Activated naive CD4-positive, alpha-beta T cell treated with anti-CD3 and anti-CD28 coated beads, Interleukin-2, amount 10 ng/mL, durations not matched to agents 7 days and 5 days (primary cell): ENCODE measurements at regions not wholly inside any gene's neighbourhood (a gene's known extent, or its start where the extent isn't known, plus 50 kb on each side); places are given as distances from the start of the nearest gene placed in this dataset.
"Not testable (repeated sequence)": the region's sequence is repeated elsewhere in the genome, so short reads cannot be mapped to it uniquely, and the experiment has no call there.

Experiments used
- CTCF ChIA-PET: fragments of 350-600 bp; sonication (Branson Sonifier 250); formaldehyde crosslinking; loops from one replicate; lab custom pipeline; 2021; ENCODE audit warnings: antibody characterized with exemption; lab: Charles Lee
- DNase-seq: peaks from one replicate; pipeline ENCODE4 v3.0.0-alpha.2; 2020
- H3K27ac Mint-ChIP-seq: one replicate; pipeline ENCODE4 v1.8.0; 2021; ENCODE audit warnings: mild to moderate bottlenecking, moderate library complexity, mixed read lengths
- H3K27me3 Mint-ChIP-seq: one replicate; pipeline ENCODE4 v1.8.0; 2021; ENCODE audit warnings: mild to moderate bottlenecking, mixed read lengths
- H3K36me3 Mint-ChIP-seq: one replicate; pipeline ENCODE4 v1.8.0; 2021; ENCODE audit warnings: mixed read lengths
- H3K4me1 Mint-ChIP-seq: one replicate; pipeline ENCODE4 v1.8.0; 2021; ENCODE audit warnings: mixed read lengths
- H3K4me3 Mint-ChIP-seq: one replicate; pipeline ENCODE4 v1.8.0; 2021; ENCODE audit warnings: mild to moderate bottlenecking, moderate library complexity, mixed read lengths
- H3K9me3 Mint-ChIP-seq: one replicate; pipeline ENCODE4 v1.8.0; 2021; ENCODE audit warnings: mixed read lengths

GRCh38 chr1:206333316-206333715 is 130.0 kb downstream of the SRGAP2 start:
- H3K36me3 Mint-ChIP-seq, H3K27me3 Mint-ChIP-seq, H3K4me3 Mint-ChIP-seq, H3K9me3 Mint-ChIP-seq, CTCF ChIA-PET, DNase-seq, H3K27ac Mint-ChIP-seq, H3K4me1 Mint-ChIP-seq: not testable (repeated sequence)

- H3K27me3 Mint-ChIP-seq, H3K27ac Mint-ChIP-seq, H3K36me3 Mint-ChIP-seq, H3K4me1 Mint-ChIP-seq, CTCF ChIA-PET, H3K9me3 Mint-ChIP-seq, DNase-seq, H3K4me3 Mint-ChIP-seq: not testable (repeated sequence)
Measured at GRCh38 chr1:206333897-206334296, 130.6 kb downstream of the SRGAP2 start.

- H3K4me1 Mint-ChIP-seq, H3K4me3 Mint-ChIP-seq, H3K27me3 Mint-ChIP-seq, H3K27ac Mint-ChIP-seq, H3K36me3 Mint-ChIP-seq, H3K9me3 Mint-ChIP-seq, CTCF ChIA-PET, DNase-seq: not testable (repeated sequence)
Measured at GRCh38 chr1:206334481-206334880, 131.1 kb downstream of the SRGAP2 start.

- CTCF ChIA-PET, H3K27ac Mint-ChIP-seq, H3K9me3 Mint-ChIP-seq, H3K36me3 Mint-ChIP-seq, H3K4me1 Mint-ChIP-seq, DNase-seq, H3K4me3 Mint-ChIP-seq, H3K27me3 Mint-ChIP-seq: not testable (repeated sequence)
Measured at GRCh38 chr1:206335162-206335561, 131.8 kb downstream of the SRGAP2 start.

- DNase-seq, H3K27me3 Mint-ChIP-seq, H3K27ac Mint-ChIP-seq, H3K4me3 Mint-ChIP-seq, CTCF ChIA-PET, H3K9me3 Mint-ChIP-seq, H3K4me1 Mint-ChIP-seq, H3K36me3 Mint-ChIP-seq: not testable (repeated sequence)
Measured at GRCh38 chr1:206335875-206336846, 132.8 kb downstream of the SRGAP2 start.

- H3K36me3 Mint-ChIP-seq, H3K9me3 Mint-ChIP-seq, H3K4me1 Mint-ChIP-seq, H3K4me3 Mint-ChIP-seq, H3K27me3 Mint-ChIP-seq, CTCF ChIA-PET, DNase-seq, H3K27ac Mint-ChIP-seq: not testable (repeated sequence)
Measured at GRCh38 chr1:206337024-206337423, 133.3 kb upstream of the IKBKE start.

GRCh38 chr1:206350493-206351275 is 119.6 kb upstream of the IKBKE start:
- H3K36me3 Mint-ChIP-seq, CTCF ChIA-PET, H3K4me3 Mint-ChIP-seq, DNase-seq, H3K9me3 Mint-ChIP-seq, H3K27me3 Mint-ChIP-seq, H3K27ac Mint-ChIP-seq, H3K4me1 Mint-ChIP-seq: not testable (repeated sequence)

GRCh38 chr1:206351276-206352052 is 118.8 kb upstream of the IKBKE start:
- H3K4me1 Mint-ChIP-seq, H3K27me3 Mint-ChIP-seq, H3K27ac Mint-ChIP-seq, H3K36me3 Mint-ChIP-seq, CTCF ChIA-PET, H3K9me3 Mint-ChIP-seq, DNase-seq, H3K4me3 Mint-ChIP-seq: not testable (repeated sequence)

- H3K27me3 Mint-ChIP-seq, H3K27ac Mint-ChIP-seq, H3K9me3 Mint-ChIP-seq, H3K4me3 Mint-ChIP-seq, CTCF ChIA-PET, H3K4me1 Mint-ChIP-seq, DNase-seq, H3K36me3 Mint-ChIP-seq: not testable (repeated sequence)
Measured at GRCh38 chr1:206356310-206356709, 114.0 kb upstream of the IKBKE start.

GRCh38 chr1:206357962-206358361 is 112.3 kb upstream of the IKBKE start:
- H3K4me1 Mint-ChIP-seq, H3K4me3 Mint-ChIP-seq, H3K9me3 Mint-ChIP-seq, H3K27ac Mint-ChIP-seq, H3K36me3 Mint-ChIP-seq, CTCF ChIA-PET, H3K27me3 Mint-ChIP-seq: not testable (repeated sequence)
- DNase-seq = peak; percentile 28

- DNase-seq, H3K4me1 Mint-ChIP-seq, H3K36me3 Mint-ChIP-seq, CTCF ChIA-PET, H3K27me3 Mint-ChIP-seq, H3K27ac Mint-ChIP-seq, H3K4me3 Mint-ChIP-seq, H3K9me3 Mint-ChIP-seq: not testable (repeated sequence)
Measured at GRCh38 chr1:206358771-206359170, 111.5 kb upstream of the IKBKE start.

- H3K27ac Mint-ChIP-seq, H3K4me3 Mint-ChIP-seq, H3K9me3 Mint-ChIP-seq, H3K27me3 Mint-ChIP-seq, DNase-seq, CTCF ChIA-PET, H3K4me1 Mint-ChIP-seq, H3K36me3 Mint-ChIP-seq: not testable (repeated sequence)
Measured at GRCh38 chr1:206359377-206359776, 110.9 kb upstream of the IKBKE start.

GRCh38 chr1:206361978-206362543 is 108.2 kb upstream of the IKBKE start:
- H3K4me1 Mint-ChIP-seq, H3K27me3 Mint-ChIP-seq, CTCF ChIA-PET, H3K27ac Mint-ChIP-seq, DNase-seq, H3K4me3 Mint-ChIP-seq, H3K9me3 Mint-ChIP-seq, H3K36me3 Mint-ChIP-seq: not testable (repeated sequence)

GRCh38 chr1:206362994-206363393 is 107.3 kb upstream of the IKBKE start:
- H3K27me3 Mint-ChIP-seq, DNase-seq: not testable (repeated sequence)

More at GRCh38 chr1:206362994-206363393, 107.3 kb upstream of the IKBKE start:
- CTCF ChIA-PET, H3K9me3 Mint-ChIP-seq, H3K36me3 Mint-ChIP-seq, H3K4me1 Mint-ChIP-seq, H3K27ac Mint-ChIP-seq, H3K4me3 Mint-ChIP-seq: not testable (repeated sequence)
